Endodermal cell (in vitro differentiated cells): ENCODE measurements at regions not wholly inside any gene's neighbourhood (a gene's known extent, or its start where the extent isn't known, plus 50 kb on each side); places are given as distances from the start of the nearest gene placed in this dataset.

Source experiments
- DNase-seq: peaks from one replicate; pipeline ENCODE4 v3.0.0-alpha.2; 2017
- H3K27ac ChIP-seq: 2 replicates; pipeline ENCODE4 v1.5.1; 2013; ENCODE audit warnings: mild to moderate bottlenecking, low read depth, low read length, moderate library complexity
- H3K27me3 ChIP-seq: 2 replicates; pipeline ENCODE4 v1.6.1; 2013; ENCODE audit warnings: mild to moderate bottlenecking, low read length, moderate library complexity; ENCODE audit not compliant: insufficient read depth, control insufficient read depth, poor library complexity, severe bottlenecking
- H3K36me3 ChIP-seq: 2 replicates; pipeline ENCODE4 v1.7.0; 2013; ENCODE audit warnings: mild to moderate bottlenecking, low read length, moderate library complexity; ENCODE audit not compliant: control insufficient read depth, insufficient read depth
- H3K4me1 ChIP-seq: one replicate; pipeline ENCODE4 v1.7.0; 2013; ENCODE audit warnings: low read length; ENCODE audit not compliant: control insufficient read depth, insufficient read depth
- H3K4me3 ChIP-seq: 2 replicates; pipeline ENCODE4 v1.5.1; 2013; ENCODE audit warnings: mild to moderate bottlenecking, low read length, moderate library complexity
- H3K9ac ChIP-seq: 2 replicates; pipeline ENCODE4 v1.6.1; 2013; ENCODE audit warnings: mild to moderate bottlenecking, low read length, moderate library complexity; ENCODE audit not compliant: poor library complexity, severe bottlenecking; ENCODE audit errors: extremely low read depth
- H3K9me3 ChIP-seq: 2 replicates; pipeline ENCODE4 v1.6.1; 2013; ENCODE audit warnings: mild to moderate bottlenecking, low read length, moderate library complexity; ENCODE audit not compliant: control insufficient read depth
- H3K27ac Mint-ChIP-seq: 2 replicates; pipeline ENCODE4 v1.8.0; 2020; ENCODE audit warnings: mixed read lengths
- H3K27me3 Mint-ChIP-seq: 2 replicates; pipeline ENCODE4 v1.8.0; 2021; ENCODE audit warnings: mild to moderate bottlenecking, mixed read lengths; ENCODE audit not compliant: insufficient read depth
- H3K36me3 Mint-ChIP-seq: 2 replicates; pipeline ENCODE4 v1.8.0; 2020; ENCODE audit warnings: low read depth, mixed read lengths
- H3K4me1 Mint-ChIP-seq: 2 replicates; pipeline ENCODE4 v1.8.0; 2020; ENCODE audit warnings: mixed read lengths
- H3K4me3 Mint-ChIP-seq: 2 replicates; pipeline ENCODE4 v1.8.0; 2020; ENCODE audit warnings: mild to moderate bottlenecking, moderate library complexity, mixed read lengths
- H3K9me3 Mint-ChIP-seq: 2 replicates; pipeline ENCODE4 v1.8.0; 2020; ENCODE audit warnings: mild to moderate bottlenecking, mixed read lengths
- WGBS, 2 experiments: methylation state at CpG; one replicate each; pipeline versions ENCODE4 v1.1.5 to v1.1.7; 2013; ENCODE audit warnings: missing lambda C conversion rate in 2 of 2, mixed read lengths in 1 of 2; ENCODE audit not compliant: insufficient coverage in 1 of 2, insufficient read length in 1 of 2; 5-methylcytosine and 5-hydroxymethylcytosine counted together
- TF ChIP-seq, protein P1 (sequence below): fragments of 200-600 bp; sonication (generic); conservative IDR thresholded peaks from 2 replicates; pipeline ENCODE4 v1.5.0; 2021; ENCODE audit warnings: antibody characterized with exemption, mild to moderate bottlenecking

DNA sequence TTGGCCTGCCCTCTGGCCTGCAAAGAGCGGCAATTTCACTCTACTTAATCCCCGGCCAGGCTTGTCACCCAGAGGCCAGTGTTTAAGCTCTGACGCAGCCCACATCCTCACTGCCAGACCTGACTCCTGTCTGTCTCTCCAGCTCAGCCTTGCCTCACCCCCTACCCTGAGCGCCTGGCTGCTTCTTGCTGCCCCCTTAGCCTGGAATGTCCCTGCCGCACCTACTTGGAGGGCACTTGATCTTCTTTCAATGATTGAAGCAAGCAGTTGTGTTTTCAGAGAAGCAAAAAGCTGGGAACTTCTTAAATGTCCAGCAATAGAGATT lies 87.4 kb upstream of the ZBTB40 start:
- no peak for DNase-seq
- Histone ChIP-seq H3K4me3 (no peak overlapping the region), H3K9me3 (no peaks in the 10 kb centered on the region), H3K27me3 (no peaks in the 10 kb centered on the region), H3K27ac (no peak overlapping the region), H3K36me3 (no peaks in the 10 kb centered on the region), H3K9ac (no peak overlapping the region), H3K4me1 (no peaks in the 10 kb centered on the region)
- WGBS, 2 experiments, result 95 to 97% methylated on average over 3 to 5 of the region's 5 CpGs
- no peak overlapping the region for H3K27ac Mint-ChIP-seq
- no peaks in the 10 kb centered on the region for H3K9me3 Mint-ChIP-seq
- TF ChIP-seq, protein P1, sequence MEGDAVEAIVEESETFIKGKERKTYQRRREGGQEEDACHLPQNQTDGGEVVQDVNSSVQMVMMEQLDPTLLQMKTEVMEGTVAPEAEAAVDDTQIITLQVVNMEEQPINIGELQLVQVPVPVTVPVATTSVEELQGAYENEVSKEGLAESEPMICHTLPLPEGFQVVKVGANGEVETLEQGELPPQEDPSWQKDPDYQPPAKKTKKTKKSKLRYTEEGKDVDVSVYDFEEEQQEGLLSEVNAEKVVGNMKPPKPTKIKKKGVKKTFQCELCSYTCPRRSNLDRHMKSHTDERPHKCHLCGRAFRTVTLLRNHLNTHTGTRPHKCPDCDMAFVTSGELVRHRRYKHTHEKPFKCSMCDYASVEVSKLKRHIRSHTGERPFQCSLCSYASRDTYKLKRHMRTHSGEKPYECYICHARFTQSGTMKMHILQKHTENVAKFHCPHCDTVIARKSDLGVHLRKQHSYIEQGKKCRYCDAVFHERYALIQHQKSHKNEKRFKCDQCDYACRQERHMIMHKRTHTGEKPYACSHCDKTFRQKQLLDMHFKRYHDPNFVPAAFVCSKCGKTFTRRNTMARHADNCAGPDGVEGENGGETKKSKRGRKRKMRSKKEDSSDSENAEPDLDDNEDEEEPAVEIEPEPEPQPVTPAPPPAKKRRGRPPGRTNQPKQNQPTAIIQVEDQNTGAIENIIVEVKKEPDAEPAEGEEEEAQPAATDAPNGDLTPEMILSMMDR, result no peak
- H3K4me3 Mint-ChIP-seq, result no peak overlapping the region
- no peaks in the 10 kb centered on the region for H3K36me3 Mint-ChIP-seq
- H3K27me3 Mint-ChIP-seq, result peaks cover 12% of the 10 kb centered on the region
- H3K4me1 Mint-ChIP-seq, result no peaks in the 10 kb centered on the region

DNA sequence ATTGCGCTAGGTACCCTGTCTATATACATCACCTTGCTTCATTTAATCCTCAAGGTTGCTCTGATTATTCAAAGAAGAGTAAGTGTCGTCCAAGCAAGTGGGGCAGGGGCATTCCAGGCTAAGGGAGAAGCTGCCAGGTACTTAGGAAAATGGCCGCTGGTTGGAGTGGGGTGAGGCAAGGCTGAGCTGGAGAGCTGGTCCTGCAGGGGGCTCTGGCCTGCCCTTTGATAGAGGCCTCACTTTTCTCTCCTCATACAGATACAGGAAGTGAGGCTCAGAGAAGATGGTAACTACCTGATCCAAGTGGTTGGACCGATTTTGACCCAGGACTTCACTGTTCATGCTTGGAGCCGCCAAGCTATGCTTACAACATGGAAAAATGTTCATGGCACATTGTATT lies 86.9 kb upstream of the ZBTB40 start:
- Mint-ChIP-seq H3K36me3 (no peaks in the 10 kb centered on the region), H3K27me3 (peaks cover 11% of the 10 kb centered on the region), H3K4me3 (no peak overlapping the region), H3K9me3 (no peaks in the 10 kb centered on the region), H3K4me1 (peaks cover 3% of the 10 kb centered on the region), H3K27ac (no peak overlapping the region)
- TF ChIP-seq, protein P1, result peak; percentile 73
- 80 to 86% methylated on average over 3 to 5 of the region's 5 CpGs for WGBS, 2 experiments
- no peak overlapping the region for H3K27ac ChIP-seq
- H3K36me3 ChIP-seq, result no peaks in the 10 kb centered on the region
- H3K9me3 ChIP-seq, result no peaks in the 10 kb centered on the region
- no peak overlapping the region for H3K9ac ChIP-seq
- H3K4me1 ChIP-seq, result no peaks in the 10 kb centered on the region
- DNase-seq, result peak; percentile 83
- no peak overlapping the region for H3K4me3 ChIP-seq
- no peaks in the 10 kb centered on the region for H3K27me3 ChIP-seq

DNA sequence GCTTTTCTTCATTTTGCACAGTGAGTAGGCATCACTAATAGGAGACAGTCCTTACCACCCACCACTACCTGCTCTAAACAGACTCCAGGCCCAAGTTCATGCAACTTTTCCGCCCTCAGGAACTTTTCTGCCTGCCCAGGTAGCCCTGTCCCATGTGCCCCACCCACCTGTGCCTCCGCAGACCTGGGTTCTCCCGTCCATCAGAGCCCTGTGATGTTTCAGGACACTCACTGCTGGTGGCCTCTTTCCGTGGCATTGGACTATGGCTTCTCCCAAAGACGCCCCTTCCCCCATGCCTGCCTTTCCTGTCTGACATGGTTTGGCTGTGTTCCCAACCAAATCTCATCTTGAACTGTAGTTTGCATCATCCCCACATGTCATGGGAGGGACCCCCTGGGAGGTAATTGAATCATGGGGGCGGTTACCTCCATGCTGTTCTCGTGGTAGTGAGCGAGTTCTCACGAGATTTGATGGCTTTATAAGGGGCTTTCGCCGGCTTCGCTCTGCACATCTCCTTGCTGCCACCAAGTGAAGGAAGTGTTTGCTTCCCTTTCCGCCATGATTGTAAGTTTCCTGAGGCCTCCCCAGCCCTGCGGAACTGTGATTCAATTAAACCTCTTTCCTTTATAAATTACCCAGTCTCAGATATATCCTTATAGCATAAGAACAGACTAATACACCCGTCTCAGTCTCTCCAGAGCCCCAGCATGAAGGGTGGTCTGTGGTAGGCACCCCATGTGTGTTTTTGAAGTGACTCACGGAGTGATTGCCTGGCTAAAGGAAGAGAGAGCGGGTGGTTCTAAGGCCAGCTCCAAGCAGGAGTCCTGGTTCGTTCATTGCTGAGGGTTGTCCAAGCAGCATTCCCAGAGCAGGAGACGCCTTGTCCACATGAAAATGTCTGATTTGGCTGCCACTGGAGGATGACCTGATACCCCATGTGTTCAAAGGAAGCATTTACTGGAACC lies 86.0 kb upstream of the ZBTB40 start:
- no peaks in the 10 kb centered on the region for H3K36me3 Mint-ChIP-seq
- H3K27ac Mint-ChIP-seq, result no peak overlapping the region
- 90% methylated on average over 13 to 19 of the region's 19 CpGs for WGBS, 2 experiments
- no peaks in the 10 kb centered on the region for H3K9me3 ChIP-seq
- no peak overlapping the region for H3K9ac ChIP-seq
- H3K4me1 Mint-ChIP-seq, result peaks cover 8% of the 10 kb centered on the region
- no peak overlapping the region for H3K4me3 Mint-ChIP-seq
- TF ChIP-seq, protein P1, result no peak
- H3K27ac ChIP-seq, result no peak overlapping the region
- H3K4me1 ChIP-seq, result no peaks in the 10 kb centered on the region
- H3K27me3 Mint-ChIP-seq, result peaks cover 5% of the 10 kb centered on the region
- H3K36me3 ChIP-seq, result no peaks in the 10 kb centered on the region
- no peaks in the 10 kb centered on the region for H3K9me3 Mint-ChIP-seq
- no peaks in the 10 kb centered on the region for H3K27me3 ChIP-seq
- DNase-seq, result no peak
- no peak overlapping the region for H3K4me3 ChIP-seq
